ENCODE measurements at regions not wholly inside any gene's neighbourhood (a gene's known extent, or its start where the extent isn't known, plus 50 kb on each side); places are given as distances from the start of the nearest gene placed in this dataset.

- H3K27me3 ChIP-seq (ENCODE audit: control insufficient read depth, insufficient read depth, low read length) = no peaks in the 10 kb centered on the region
- DNase-seq = peak in 2 of 5 donors; percentile 45 to 73
- H3K36me3 ChIP-seq (ENCODE audit: control insufficient read depth in 2 of 3, insufficient read depth in 3 of 3, low read length in 3 of 3) = no peaks in the 10 kb centered on the region
- no peak overlapping the region for H3K9ac ChIP-seq (ENCODE audit: low read length in 3 of 3)
- peaks cover 0 to 9% (median 4%) of the 10 kb centered on the region in 3 donors for H3K4me1 ChIP-seq (ENCODE audit: control insufficient read depth in 2 of 3, insufficient read depth in 2 of 3, low read depth in 1 of 3, low read length in 3 of 3)
- intact Hi-C loops (cut with DNase I) = no loop called here
- FAIRE-seq = no peak
- TF ChIP-seq CTCF (IDR thresholded peaks at IDR 0.05; ENCODE audit: borderline replicate concordance, extremely low read depth, insufficient read depth) = no peak
- H3K4me3 ChIP-seq (ENCODE audit: low read length in 3 of 3) = no peak overlapping the region
- H3K9me3 ChIP-seq (ENCODE audit: control insufficient read depth in 2 of 3, insufficient read depth in 1 of 3, low read length in 3 of 3) = no peaks in the 10 kb centered on the region
- H3K27ac ChIP-seq (ENCODE audit: low read depth in 2 of 2, low read length in 2 of 2) = no peak overlapping the region
Measured at GRCh38 chr22:46031066-46031465, 54.1 kb upstream of the WNT7B start.

- FAIRE-seq = no peak
- Histone ChIP-seq H3K9ac (ENCODE audit: low read length in 3 of 3) (no peak overlapping the region), H3K27ac (ENCODE audit: low read depth in 2 of 2, low read length in 2 of 2) (no peak overlapping the region)
Measured at GRCh38 chr22:46031557-46031956, 54.6 kb upstream of the WNT7B start.

GRCh38 chr22:46031965-46032851 is 55.2 kb upstream of the WNT7B start:
- Histone ChIP-seq H3K36me3 (ENCODE audit: control insufficient read depth in 2 of 3, insufficient read depth in 3 of 3, low read length in 3 of 3) (no peaks in the 10 kb centered on the region), H3K9me3 (ENCODE audit: control insufficient read depth in 2 of 3, insufficient read depth in 1 of 3, low read length in 3 of 3) (no peaks in the 10 kb centered on the region), H3K9ac (ENCODE audit: low read length in 3 of 3) (no peak overlapping the region), H3K4me3 (ENCODE audit: low read length in 3 of 3) (no peak overlapping the region), H3K27me3 (ENCODE audit: control insufficient read depth, insufficient read depth, low read length) (no peaks in the 10 kb centered on the region), H3K27ac (ENCODE audit: low read depth in 2 of 2, low read length in 2 of 2) (no peak overlapping the region), H3K4me1 (ENCODE audit: control insufficient read depth in 2 of 3, insufficient read depth in 2 of 3, low read depth in 1 of 3, low read length in 3 of 3) (peaks cover 0 to 14% (median 4%) of the 10 kb centered on the region in 3 donors)
- TF ChIP-seq CTCF (IDR thresholded peaks at IDR 0.05; ENCODE audit: borderline replicate concordance, extremely low read depth, insufficient read depth) = no peak
- FAIRE-seq = no peak
- DNase-seq = peak in 2 of 5 donors; percentile 38 to 62
- intact Hi-C loops (cut with DNase I) = no loop called here

More at GRCh38 chr22:46031557-46031956, 54.6 kb upstream of the WNT7B start:
- Histone ChIP-seq H3K9me3 (ENCODE audit: control insufficient read depth in 2 of 3, insufficient read depth in 1 of 3, low read length in 3 of 3) (no peaks in the 10 kb centered on the region), H3K36me3 (ENCODE audit: control insufficient read depth in 2 of 3, insufficient read depth in 3 of 3, low read length in 3 of 3) (no peaks in the 10 kb centered on the region), H3K27me3 (ENCODE audit: control insufficient read depth, insufficient read depth, low read length) (no peaks in the 10 kb centered on the region), H3K4me1 (ENCODE audit: control insufficient read depth in 2 of 3, insufficient read depth in 2 of 3, low read depth in 1 of 3, low read length in 3 of 3) (peaks cover 0 to 12% (median 4%) of the 10 kb centered on the region in 3 donors), H3K4me3 (ENCODE audit: low read length in 3 of 3) (no peak overlapping the region)
- no peak for TF ChIP-seq CTCF (IDR thresholded peaks at IDR 0.05; ENCODE audit: borderline replicate concordance, extremely low read depth, insufficient read depth)
- DNase-seq = no peak
- intact Hi-C loops (cut with DNase I) = no loop called here
